Daoy (cell line): ENCODE measurements at regions not wholly inside any gene's neighbourhood (a gene's known extent, or its start where the extent isn't known, plus 50 kb on each side); places are given as distances from the start of the nearest gene placed in this dataset.

Source experiments
- DNase-seq: peaks from one replicate; pipeline ENCODE4 v3.0.0-alpha.2; 2015; ENCODE audit warnings: low read depth

DNA sequence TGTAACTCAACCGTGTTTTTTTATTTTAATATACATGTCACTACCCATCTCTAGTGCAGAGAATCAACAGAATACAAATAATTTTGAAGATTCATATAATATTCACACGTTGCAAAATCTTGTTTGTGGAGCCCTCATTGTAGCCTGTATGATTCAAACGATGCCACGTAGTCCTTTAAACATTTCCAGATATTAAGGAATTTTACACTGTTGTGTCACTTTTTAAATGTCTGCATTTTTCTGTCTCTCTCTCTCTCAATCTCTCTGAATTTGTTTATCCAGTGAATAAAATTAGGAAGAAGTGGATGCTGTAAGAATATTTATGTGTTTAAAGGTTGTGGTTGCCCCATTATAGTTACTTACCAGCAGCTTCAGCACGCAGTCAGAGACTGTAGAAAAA, 262.0 kb downstream of the PAX1 start:
- DNase-seq = no peak

DNA sequence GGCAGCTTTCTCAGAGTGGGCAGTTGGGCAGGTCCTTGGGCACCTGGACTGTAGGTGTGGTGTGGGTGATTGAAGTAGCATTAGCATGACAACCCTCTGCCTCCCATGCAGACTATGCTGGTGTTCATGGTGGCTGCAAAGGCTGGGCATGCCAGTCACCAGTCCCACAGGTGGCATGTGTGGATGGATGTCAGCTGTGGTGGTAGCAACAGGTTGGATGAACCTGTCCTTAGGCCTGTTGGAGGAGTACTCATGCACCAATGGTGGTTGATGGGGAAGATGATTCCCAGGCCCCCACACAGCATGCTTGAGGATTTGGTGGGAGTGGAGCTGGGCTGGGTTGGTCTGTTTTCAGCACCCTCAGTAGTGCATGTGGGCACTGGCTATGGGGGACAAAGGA, 251.1 kb downstream of the PAX1 start:
- DNase-seq = no peak

- DNase-seq = no peak
Observed at GRCh38 chr20:21947406-21947805, 241.9 kb downstream of the PAX1 start.

DNA sequence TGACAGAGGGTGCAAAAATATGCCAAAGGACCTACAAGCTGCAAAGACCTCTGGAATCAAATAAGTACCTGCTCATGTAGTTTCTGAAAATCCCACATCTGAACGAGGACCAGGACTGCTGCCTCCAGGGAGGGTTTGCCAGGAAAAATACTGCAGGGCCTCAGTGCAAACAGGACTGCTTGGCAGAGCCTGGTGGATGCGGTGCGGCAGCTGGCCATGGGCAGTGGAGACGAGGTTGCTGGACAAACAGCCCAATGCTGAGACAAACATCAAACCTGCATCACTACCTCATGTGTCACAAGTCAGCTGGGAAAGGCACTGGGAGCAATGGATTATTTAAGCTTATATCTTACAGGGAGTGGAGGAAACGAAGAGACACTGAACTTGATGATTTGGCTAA, 238.8 kb downstream of the PAX1 start:
- DNase-seq = no peak

- no peak for DNase-seq
Observed at GRCh38 chr20:21941941-21942805, 236.7 kb downstream of the PAX1 start.

DNA sequence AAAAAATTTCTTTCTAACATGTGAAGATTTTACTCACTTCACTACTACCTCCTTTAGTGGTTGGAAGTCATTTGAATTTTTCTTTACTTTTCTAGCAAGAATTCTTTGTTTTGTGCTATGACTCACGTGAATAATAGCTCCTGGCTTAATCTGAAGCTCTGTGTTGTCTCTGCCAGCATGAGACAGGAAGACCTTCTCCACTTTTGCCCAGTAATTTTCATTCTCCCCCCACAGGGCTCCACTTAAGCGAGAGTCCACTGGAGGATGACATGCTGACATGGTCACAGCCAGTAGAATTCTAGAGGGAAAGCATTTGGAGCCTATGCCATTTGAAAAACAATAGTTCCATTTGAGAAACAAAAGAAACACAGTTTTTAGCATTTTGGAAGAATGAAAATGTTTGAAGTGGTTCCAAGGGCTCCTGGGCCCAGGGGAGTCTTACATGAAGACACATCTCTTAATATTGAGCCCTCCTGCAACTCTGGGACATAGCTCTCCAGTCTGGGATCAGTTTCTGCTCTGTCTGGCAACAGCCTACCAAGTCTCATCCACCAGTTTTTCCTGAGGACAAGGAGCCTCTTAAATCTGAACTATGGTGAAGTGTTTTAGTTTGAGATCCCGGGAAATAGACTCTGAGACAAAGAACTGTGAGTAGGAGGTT, 231.4 kb downstream of the PAX1 start:
- DNase-seq = peak; percentile 15

GRCh38 chr20:21936261-21936660, 230.8 kb downstream of the PAX1 start:
- DNase-seq = no peak

- DNase-seq = no peak
Observed at GRCh38 chr20:21933526-21933925, 228.1 kb downstream of the PAX1 start.

GRCh38 chr20:21921251-21921650, 215.8 kb downstream of the PAX1 start:
- no peak for DNase-seq

- no peak for DNase-seq
Observed at GRCh38 chr20:21920211-21920610, 214.7 kb downstream of the PAX1 start.

GRCh38 chr20:21918398-21918797, 212.9 kb downstream of the PAX1 start:
- no peak for DNase-seq

DNA sequence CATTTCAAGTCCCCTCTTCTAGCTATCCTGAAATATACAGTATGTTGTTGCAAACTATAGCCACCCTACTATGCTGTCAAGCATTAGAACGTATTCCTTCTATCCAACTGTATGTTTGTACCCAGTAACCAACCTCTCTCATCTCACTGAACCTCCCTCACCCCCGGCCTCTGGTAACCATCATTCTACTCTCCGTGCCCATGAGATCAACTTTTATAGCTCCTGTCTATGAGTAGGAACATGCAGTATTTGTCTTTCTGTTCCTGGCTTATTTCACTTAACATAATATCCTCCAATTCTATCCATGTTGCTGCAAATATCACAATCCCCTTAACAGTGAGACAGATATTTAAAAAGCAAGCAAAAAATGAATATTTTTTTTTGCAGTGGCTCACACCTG, 196.9 kb downstream of the PAX1 start:
- no peak for DNase-seq

DNA sequence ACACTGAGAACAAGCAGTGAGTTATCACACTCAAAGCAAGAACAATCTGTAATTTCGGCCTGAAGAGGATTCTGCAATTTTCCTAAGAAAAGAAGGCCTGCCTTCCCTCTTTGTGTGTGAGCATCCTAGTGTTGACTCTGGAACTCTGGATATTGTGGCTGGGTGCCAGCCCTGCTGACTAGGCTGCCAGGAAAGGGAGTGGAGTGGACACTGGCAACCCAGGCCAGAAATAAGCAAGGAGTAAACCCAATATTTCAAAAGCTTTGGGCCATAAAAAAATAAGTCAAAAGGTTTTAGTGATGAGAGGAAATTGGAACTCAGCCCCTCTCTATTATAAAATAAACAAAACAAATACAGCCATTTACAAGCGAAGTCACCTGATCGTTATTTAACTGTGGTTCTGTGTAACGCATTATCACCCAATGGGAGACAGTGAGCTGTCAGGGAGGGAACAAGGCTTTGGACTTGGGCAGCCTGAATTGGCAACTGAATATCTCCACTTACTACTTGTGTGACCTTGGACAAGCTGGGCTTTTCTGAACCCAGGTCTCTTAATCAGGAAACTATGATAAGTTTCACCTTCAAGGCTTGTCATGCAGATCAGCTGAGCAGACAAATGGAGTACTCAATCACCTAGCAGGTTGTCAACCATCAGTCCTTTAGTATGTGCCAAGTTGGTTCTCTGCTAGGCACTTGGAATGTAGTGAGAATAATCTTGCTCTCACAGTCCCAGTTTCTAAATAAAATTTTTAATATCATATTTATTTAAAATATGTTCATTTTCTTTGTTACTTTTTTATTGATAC, 196.2 kb downstream of the PAX1 start:
- peak; percentile 7 for DNase-seq

GRCh38 chr20:21900431-21900830, 195.0 kb downstream of the PAX1 start:
- no peak for DNase-seq

GRCh38 chr20:21874921-21875320, 169.5 kb downstream of the PAX1 start:
- DNase-seq = no peak

DNA sequence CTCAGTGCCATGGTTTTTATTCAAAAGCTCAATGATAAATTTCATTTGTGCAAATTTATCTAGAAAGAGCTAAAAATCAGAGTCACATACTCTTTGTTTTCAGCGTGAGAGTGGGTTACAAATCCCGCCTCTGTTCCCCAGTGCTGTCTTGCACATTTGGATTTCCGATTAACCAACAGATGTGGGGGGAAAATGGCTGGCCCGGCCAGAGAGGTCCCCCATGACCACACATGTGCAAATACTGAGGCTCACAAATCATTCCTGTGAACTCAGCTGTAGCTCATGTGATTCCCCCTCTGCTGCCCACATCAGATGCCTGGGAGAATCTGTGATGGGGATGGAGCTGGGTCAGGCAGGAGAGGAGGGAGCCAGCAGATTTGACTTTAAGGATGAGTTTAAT, 168.7 kb downstream of the PAX1 start:
- DNase-seq = no peak

- DNase-seq = no peak
Observed at GRCh38 chr20:21873291-21873690, 167.8 kb downstream of the PAX1 start.

DNA sequence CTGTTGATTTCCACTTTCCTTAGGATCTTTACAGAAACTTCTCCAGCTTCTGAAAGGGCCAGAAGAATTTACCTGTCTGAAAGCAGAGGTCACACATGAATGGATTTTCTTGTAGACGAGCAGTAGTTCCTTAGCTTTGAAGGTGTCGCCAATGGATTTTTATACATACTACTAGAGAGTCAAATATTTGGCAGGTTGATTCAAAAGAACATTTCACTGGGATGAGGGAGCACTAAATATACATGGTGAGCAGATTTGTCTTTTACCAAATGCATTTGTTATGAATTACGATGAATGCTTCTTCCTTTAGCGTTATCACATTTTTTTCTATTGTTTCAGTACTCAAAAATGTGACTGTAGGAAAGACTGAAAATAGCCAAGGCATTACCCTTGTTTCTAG, 162.3 kb downstream of the PAX1 start:
- DNase-seq = no peak

DNA sequence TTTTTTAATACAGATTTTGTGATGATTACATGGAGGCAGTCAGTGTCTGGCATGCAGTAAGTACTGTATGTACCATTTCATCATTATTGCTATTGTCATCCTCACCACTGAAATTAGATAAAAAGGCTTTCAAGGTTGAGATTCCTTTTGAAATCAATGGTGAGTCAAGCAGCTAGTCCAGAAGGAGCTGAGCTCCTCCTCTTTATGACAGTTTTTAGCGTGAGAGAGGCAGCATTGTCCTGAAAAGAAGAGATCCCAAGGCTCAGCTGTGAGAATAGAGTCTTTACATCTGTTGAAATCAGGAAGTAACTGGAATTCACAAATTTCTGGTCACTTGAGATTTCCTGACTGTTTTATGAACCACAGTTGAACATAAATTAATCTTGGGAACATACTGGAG, 161.9 kb downstream of the PAX1 start:
- DNase-seq = no peak

- no peak for DNase-seq
Observed at GRCh38 chr20:21862956-21863355, 157.5 kb downstream of the PAX1 start.

DNA sequence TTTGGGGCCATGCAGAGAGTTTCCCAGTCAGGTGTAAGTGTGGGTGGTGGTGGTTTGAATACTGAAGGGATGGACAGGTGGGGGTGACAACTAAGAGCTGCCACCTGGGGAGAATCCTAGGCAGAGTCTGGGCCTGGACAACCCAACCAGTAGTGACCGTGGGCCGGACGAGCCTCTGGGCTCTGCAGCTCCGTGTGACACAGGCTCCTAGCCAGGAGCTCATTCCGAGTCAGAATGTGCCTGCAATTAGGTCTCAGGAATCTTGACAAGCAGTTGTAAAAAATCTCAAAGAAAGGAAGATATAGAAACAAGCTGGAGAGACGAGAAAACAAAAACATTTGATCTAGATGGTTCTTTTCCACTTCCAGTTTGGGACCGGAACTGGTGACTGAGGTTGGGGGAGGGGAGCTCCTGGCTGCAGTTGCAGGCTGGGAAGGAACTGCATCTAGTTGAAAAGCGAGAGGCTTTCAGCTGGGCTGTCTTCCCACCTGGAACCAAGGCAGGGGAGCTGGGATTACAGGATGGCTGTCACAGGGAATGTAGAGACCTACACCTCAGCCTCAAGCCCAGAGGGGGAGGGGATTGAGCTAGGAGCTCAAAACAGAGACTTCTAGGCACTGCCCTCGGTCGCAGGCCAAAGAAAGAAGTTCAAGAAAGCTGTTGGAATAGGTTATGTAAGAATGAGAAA, 156.9 kb downstream of the PAX1 start:
- peak; percentile 10 for DNase-seq

- DNase-seq = peak; percentile 90
Observed at GRCh38 chr20:21840991-21841390, 135.5 kb downstream of the PAX1 start.
